ENCODE measurements at regions not wholly inside any gene's neighbourhood (a gene's known extent, or its start where the extent isn't known, plus 50 kb on each side); places are given as distances from the start of the nearest gene placed in this dataset.

- no peak for DNase-seq
Observed at GRCh38 chr10:89887830-89888229, 186.4 kb downstream of the KIF20B start.

DNA sequence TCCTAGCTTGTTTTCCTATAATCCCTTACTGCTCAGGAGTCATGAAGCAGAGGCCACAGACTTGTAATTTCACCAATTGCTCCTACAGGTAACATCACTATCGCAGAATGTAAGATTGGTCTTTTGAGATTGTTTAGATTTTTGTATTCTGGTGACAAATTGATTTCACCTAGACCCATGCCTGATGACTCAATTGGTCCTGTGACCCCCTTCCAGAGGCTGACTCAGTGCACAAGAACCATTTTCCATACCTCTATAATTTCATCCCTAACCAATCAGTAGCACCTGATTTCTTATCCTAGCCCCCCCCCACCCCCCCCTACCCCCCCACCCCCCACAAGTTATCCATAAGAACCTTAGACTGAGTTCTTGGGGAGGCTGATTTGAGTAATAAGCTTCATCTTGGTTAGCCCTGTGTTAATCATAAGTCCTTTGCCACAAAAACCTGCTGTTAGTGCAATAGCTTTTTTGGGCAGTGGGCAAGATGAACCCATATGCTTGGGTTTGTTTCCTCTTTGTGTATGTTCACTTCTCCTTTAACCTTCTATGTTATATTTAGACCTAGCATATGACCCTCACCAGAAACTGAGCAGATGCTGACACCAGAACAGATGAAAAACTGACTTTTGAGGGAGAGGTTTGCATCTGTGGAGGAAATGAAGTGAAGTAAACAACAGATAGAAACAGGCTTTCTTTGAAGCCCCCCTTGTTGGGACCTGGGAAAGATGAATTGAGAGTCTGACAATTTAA, 187.1 kb downstream of the KIF20B start:
- no peak for DNase-seq

DNA sequence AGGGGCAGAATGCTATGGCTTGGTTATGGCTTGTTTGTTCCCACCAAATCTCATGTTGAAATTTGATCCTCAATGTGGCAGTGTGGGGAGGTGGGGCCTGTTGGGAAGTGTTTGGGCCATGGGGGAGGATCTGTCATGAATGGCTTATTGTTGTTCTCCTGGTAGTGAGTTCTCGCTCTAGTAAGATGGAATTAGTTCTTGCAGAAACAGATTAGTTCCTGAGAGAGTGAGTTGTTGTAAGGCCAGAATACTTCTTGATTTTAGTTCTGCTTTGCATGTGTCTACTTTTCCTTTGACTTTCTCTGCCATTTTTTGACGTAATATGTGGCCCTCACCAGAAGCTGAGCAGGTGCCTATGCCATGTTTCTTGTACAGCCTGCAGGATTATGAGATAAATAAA, 188.2 kb downstream of the KIF20B start:
- no peak for DNase-seq

DNA sequence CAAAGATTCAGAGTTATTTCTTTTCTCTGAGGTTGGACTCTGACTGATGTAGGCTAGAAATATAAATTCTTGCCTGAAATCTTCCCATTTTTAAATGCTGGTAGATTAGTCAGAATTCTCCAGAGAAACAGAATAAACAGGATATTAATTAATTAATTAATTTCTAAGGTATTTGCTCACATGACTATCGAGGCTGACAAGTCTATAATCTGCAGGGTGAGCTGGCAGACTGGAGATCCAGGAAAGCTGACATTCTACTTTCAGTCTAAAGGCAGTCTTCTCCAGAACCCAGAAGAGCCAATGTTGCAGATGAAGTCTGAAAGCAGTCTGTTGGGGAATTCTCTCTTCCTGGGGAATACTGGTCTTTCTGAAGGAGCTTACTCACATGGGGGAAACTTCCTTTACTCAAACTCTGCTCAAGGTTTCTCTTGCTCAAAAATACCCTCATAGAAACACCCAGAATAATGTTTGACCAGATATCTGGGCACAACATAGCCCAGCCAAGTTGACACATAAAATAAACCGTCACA, 189.7 kb downstream of the KIF20B start:
- DNase-seq, result no peak

GRCh38 chr10:89894051-89894450, 192.7 kb downstream of the KIF20B start:
- no peak for DNase-seq

DNA sequence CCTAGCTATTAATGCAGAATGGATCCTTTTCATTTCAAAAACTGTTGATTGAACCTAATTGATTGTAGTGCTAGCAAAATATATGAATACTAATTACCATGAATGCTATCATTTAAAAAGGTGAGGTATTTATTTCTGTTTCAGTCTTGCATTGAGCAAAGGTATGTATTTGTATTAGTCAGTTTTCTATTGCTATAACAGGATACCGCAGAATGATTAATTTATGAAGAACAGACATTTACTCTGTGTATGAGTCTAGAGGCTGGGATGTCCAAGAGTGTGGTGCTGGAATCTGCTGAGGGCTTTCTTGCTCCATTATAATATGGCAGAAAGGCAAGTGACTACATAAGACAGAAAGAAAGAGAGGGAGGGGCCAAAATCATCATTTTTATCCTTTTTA, 199.2 kb downstream of the KIF20B start:
- DNase-seq, result no peak

DNA sequence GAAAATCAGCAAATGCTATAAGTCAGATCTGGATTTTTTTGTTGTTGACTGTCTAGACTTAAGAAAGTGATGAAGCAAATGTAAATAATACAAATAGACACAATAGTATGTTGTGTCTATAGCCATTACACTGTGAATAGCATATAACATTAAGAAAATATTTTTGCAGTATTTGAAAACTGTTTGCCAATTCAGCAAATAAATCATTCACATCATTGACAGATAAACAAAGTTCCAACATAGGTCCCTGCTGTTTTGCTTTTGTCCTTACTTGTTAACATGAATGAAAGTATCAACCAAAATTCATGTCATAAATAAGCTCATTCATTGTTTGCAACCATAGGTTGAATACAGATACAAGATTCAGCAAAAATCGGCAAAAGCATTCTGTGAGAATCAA, 200.5 kb downstream of the KIF20B start:
- DNase-seq, result no peak

DNA sequence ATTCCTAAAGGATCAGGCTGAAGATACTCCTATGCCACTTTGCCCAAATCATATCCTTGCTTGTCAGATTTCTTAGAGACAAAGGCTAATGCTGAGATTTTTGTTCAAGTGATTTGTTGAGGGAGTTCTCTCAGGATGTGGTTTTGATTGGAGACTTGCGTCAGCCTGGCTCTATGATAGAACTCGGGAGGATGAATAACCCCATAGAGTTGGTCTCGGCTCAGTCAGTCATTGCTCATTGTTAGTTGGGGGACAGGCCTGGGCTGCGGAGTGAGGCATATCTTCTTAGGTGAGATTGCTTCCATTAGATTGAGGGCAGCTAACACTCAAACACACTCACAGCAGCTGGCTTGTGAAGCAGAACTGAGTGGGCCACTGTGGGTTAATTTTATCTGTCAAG, 203.4 kb downstream of the KIF20B start:
- no peak for DNase-seq

GRCh38 chr10:89909752-89910151, 208.4 kb downstream of the KIF20B start:
- DNase-seq, result no peak

DNA sequence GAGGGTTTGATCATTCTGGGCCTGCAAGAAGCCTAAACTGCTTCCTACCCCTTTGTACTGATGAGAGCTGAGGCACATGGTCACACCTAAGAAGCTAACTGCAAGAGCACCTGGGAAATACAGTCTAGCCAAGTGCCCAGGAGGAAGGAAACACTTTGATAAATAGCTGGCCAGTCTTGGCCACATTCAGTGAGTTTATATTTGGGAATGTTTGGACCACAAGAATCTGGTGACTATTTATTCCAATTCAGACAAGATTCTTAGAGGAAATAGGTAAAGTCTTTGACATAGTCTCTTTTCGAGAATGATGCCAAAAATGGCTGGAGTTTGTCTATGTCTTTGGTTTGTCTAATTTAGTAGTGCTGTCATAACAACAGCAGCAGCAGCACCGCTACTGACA, 213.6 kb downstream of the KIF20B start:
- no peak for DNase-seq

GRCh38 chr10:89915968-89916367, 214.6 kb downstream of the KIF20B start:
- DNase-seq, result no peak

- no peak for DNase-seq
Observed at GRCh38 chr10:89916468-89917215, 215.3 kb downstream of the KIF20B start.

- DNase-seq, result no peak
Observed at GRCh38 chr10:89921403-89921802, 220.0 kb downstream of the KIF20B start.

- no peak for DNase-seq
Observed at GRCh38 chr10:89923661-89924060, 222.3 kb downstream of the KIF20B start.

DNA sequence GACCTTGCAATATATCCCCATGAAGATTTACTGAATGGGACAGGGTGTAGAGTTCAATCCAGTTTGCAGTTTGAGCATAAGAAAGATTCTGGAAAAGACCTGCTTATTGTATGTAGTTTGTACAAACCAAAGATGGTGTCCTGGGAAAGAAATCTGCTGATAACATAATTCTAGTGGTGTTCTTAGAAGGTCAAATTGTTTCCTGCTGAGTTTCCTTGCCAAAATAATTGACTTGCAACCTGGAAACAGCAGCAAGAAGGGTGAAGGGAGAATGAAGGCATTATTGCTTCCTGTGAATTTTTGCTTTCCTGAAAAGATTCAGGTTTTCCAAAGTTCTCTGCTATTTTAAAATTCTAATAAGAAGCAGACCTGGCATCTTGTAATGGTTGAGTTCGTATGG, 222.9 kb downstream of the KIF20B start:
- DNase-seq, result no peak

- no peak for DNase-seq
Observed at GRCh38 chr10:89926736-89927135, 225.3 kb downstream of the KIF20B start.

DNA sequence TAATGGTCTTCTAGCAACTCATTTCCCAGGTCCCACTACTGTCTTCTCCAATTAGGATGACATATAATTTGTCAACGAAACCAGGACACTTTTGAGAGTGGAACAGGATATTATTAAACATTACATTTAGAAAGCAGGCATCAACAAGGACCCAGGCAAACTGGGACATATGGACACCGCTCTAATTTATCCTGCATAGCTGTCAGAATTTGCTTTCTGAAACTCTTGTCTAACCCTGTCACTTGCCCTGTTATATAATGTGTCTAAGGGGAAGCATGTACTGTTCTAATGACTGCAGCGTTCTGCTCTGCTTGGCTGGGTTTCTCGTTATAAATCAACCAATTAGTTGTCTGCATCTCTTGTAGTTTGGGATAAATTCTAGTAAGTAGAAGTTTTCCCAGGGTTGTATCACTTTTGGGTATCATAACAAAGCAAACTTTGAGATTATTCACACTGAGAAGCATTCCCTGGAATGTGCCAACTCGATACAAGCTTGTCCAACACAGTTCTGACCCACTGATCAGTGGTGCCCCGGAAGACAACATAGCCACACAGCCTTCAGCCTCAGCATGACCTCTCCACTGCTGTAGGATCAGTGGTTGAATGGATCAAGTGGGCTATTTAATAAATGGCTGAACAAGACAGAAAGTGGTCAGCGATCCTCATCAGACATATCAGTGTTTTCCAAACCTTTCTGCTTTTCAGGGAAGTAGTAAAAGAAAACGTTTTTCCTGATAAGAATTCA, 228.1 kb downstream of the KIF20B start:
- no peak for DNase-seq

GRCh38 chr10:89937494-89937893, 236.1 kb downstream of the KIF20B start:
- no peak for DNase-seq

DNA sequence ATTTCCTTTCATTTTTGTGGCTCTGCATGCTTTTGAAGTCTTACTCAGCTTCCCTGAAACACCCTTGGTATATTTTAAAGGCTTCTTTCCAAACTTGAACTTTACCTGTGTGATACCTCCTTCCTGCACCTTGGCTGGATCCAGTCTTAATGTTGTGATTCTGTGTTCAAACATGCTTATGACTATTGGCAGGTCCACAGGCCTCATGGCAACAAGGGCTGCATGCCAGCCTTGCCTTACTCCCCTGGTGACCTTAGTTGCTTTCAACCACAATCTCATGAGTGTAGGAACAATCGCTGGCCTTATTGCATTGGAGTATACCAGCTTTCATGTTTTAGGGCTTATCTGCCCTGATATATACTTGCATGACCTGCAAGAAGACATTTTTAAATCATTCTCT, 238.7 kb downstream of the KIF20B start:
- no peak for DNase-seq

DNA sequence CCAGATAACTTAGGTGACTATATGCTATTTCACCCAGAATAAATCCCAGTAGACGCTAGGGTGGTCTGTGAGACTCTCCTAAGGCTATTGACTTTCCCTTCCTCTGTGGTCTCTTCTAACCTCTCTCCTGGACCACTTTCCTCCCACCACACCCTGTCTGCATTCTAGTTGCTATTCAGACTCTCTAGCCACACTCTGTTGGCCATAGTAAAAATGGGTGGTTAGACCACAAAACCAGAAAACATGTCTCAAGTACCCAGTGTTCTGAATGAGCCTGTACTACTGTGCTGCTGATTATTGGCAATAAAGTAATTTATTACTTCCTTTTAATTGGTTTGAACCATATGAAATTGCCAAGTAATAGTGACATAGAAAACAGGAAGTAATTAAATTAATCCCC, 240.8 kb downstream of the KIF20B start:
- no peak for DNase-seq

GRCh38 chr10:89944138-89944537, 242.7 kb downstream of the KIF20B start:
- no peak for DNase-seq

DNA sequence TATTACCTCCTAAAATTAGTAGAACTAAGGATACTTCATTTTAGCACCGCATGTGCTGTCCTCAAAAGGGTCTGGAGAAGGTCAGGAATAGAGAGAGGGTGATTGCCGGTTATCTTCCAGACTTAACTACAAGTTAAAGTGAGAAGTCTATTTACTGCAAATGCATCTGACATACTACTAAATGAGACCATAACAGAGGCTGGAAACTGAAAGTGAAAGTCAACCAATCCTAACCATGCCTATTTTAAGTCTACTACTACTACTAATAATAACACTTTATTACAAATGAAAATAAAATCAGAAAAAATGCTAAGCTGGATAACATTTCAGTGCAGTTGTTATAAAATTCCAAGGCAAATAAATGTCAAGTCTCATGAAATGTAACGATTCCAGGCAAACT, 244.7 kb downstream of the KIF20B start:
- DNase-seq, result no peak

DNA sequence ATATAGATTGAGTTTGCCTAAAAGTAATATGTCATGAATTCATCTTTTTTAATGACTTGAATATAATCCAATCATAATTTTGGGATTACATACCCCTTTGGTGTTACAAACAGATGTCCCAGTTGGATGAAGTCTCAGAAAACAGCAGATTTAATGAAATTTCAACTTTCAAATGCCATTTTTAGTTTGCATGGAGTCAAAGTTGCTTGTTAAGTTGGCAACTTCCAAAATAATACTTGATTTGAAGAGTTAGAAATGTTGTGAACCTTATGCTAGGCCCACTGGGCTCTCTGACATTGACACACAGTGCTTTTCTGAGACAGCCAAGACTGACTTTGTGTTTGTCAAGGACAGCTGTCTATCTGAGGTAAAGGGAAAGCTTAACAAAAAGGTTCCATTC, 248.1 kb downstream of the KIF20B start:
- no peak for DNase-seq

GRCh38 chr10:89952325-89952724, 250.9 kb downstream of the KIF20B start:
- no peak for DNase-seq

Measured in NCI-H69 (cell line).